NCI-H1092 treated with DMSO at 0.1 percent for 48 hours (cell line): ENCODE measurements at regions not wholly inside any gene's neighbourhood (a gene's known extent, or its start where the extent isn't known, plus 50 kb on each side); places are given as distances from the start of the nearest gene placed in this dataset.

Experiments
- DNase-seq: peaks from one replicate; lab custom pipeline; 2025; lab: John Stamatoyannopoulos, UW

DNA sequence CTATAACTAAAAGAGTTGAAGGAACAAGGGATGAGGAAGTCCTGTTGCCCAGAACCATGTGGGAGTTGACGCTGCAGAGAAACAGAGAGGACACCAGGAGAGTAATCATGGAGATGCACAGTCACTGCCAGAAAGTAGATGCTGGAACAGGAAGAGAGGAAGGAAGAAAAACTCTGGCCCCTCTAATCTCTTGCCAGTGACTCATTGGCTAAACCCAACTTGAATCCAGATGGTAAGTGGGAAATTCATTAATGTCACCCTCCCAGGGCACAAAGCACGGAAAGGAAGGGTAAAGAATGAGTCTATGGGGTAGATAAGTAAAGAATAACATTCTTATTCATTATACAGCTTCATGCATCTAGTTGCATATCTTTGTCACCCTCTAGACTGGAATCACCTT is 631.9 kb downstream of the PRELID2 start:
- DNase-seq = no peak

DNA sequence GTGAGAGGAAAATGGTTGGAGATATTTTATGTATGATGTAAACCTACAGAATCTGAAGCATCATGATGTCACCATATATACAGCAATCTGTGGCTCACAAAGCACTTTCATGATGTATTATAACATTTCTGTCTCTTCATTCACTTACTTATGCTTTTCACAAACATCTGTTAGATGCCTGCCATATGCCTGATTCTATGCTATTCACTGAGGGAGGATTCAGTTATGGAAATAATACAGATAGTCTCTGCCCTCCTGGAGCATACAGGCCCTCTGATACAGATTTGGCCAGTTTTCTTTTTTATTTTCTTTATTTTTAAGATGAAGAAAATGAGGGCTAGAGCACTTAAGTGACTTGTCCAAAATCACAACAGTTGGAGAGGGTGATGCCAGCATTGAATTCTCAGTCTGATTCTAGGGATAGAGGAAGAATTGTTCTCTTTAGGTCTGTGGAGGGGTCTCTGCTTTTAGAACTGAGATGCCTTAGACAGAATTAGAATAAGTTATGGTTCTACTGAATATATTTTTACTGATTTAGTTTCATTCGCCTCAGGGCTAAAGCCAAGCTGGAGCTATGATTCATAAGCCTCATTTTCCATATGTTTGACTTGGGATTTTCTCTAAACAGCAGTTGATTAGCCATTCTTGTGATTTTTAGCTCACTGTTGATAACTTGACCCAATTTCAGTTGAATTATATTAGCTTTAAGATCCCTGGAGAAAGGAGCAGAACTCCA is 636.4 kb downstream of the PRELID2 start:
- DNase-seq = no peak

- DNase-seq = no peak
Measured at GRCh38 chr5:145189746-145190145, 645.4 kb downstream of the PRELID2 start.

DNA sequence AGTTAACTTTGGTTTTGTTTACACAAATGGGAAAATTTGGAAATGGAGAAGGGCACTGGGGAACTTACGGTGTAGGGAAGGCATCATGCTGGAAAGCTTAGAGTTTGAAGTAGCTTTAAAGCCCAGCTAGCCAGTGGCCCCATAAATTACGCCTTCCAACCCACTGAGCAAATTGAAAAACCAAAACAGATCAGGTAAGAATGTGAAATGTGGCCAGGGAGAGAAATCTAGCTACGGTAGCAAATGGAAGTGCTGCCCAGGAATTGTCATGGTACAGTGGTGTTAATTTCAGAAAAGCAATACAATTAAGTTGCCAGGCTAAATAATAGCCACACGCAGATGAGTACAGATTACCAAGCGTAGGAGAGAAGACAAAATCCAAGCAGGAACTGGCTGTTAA is 654.8 kb downstream of the PRELID2 start:
- DNase-seq = no peak

DNA sequence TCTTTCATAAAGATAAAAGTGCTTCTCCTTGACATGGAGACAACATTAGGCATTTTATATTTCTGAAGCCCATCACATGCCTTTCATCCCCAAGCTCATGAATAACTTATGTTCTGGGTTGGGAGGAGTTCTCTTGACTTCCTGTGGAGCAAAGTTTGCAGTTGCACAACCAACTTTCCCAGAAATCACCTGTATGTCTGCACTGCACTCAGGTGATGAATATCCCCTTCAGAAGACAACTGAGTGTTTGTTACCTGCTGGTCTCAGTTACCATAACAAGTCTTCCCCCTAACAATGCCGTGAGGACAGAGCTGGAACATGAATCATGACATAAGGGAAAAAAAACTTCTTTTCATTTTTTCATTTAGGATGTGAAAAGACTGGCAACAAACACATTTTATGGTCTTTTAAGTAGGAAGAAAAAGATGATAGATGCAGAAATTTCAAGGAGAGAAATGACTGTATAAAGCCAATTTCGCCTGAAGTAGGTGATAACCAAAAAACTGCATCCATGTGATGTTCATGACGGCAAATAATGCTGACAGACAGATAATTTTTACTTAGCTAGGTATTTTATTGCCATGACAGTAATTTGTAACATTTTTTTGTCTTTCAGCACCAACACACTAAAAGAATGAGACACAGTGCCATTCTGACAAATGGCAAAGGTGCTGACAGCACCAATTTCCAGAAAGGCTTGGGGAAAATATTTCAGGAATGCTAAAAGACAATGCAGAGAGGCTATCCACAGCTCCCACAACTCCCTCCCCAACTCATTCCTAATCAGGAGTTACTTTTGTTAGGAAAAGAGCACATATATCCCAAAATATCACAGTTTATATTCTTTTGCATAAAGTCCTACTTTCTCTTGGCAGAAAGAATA is 656.3 kb downstream of the PRELID2 start:
- DNase-seq = no peak

GRCh38 chr5:145176041-145176440 is 659.1 kb downstream of the PRELID2 start:
- no peak for DNase-seq

DNA sequence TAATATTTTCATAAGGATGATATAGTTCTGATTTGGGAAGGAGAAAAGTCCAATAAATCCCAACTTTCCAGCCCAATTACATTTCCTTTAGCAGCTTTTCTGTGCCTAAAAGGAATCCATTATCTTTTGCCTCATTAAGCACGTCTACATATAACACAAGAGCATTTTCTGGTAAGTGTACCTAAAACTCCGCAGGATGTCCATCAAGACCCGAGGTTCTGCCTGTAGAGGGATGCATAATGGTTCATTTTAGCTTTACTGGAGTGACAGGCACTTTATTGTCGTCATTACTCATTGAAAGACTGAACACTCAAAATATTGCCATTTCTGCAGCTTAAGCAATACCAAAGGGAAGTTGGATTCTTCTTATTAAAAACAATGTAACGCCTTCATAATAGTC is 669.0 kb downstream of the PRELID2 start:
- DNase-seq = no peak

DNA sequence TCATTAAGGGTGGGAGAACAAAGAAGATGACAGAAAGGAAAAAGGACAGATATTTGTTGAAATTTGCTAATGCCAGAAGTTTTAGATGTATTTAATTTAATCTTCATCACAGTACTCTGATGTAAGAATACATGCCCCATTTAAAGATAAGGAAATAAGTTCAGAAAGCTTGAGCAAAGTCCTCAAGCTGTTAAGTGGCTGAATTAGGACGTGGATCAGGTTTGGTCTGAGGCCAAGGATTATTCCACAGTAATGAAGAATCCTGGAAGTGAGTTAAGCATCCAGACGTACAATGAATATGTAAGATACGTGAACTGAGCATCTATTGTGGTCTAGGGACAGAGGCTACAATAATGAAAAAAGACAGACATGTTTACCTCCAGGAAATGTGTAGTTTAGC is 671.3 kb downstream of the PRELID2 start:
- DNase-seq = no peak

DNA sequence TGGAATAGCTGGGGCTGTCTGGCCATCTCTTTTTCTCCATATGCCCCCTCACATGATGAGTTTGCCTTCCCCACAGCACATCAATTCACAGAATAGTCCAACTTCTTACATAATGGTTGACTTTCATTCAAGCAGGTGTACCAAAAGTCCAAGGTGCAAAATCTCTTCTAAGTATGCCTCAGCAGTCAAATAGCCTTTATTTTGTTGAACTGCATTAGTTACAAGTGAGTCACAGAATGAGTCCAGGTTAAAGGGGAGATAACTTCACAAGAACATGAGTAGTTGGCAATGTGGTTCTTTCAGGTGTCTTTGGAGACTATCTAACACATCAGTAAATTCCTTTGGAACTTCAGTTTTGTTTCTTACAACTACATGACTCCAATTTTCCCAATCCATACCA is 672.5 kb downstream of the PRELID2 start:
- no peak for DNase-seq

- DNase-seq = no peak
Measured at GRCh38 chr5:145161391-145161790, 673.8 kb downstream of the PRELID2 start.

GRCh38 chr5:145160679-145161078 is 674.5 kb downstream of the PRELID2 start:
- DNase-seq = no peak

DNA sequence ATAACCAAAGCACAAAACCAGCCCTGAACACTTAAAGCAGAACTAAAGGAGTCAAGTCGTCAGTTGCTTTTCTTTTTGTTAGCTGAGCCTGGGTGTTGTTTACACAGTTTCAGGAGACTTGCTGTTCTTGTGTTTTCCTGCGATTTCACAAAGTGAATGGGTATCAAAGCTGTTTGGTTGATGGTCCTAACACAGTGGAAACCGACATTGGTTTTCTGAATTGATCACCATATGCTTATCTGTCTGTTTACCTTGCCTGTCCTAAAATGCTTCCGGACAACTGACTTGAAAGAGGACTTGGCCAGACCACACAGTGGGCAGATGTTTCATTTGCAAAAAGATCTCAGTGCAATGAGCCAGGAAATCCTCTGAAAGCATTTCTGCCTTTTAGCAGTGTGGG is 676.4 kb downstream of the PRELID2 start:
- peak; percentile 27 for DNase-seq

DNA sequence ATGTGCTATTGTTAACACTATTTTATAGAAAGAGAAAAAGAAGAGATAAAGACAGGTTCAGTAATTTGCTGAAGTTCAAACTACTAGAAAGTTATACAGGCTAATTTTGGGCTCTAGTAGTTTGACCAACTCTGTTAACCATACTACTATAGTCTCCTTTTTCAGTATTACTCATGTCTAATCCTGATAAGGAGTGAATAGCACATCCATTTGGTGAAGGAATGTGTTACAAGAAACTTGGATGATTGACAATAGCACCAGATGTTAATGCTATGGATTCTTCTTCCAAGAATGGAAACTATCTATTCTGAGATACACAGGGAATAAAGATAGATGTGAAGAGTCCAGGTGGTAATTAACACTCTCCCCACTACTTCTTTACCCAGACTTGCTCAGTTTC is 677.3 kb downstream of the PRELID2 start:
- no peak for DNase-seq

- DNase-seq = no peak
Measured at GRCh38 chr5:145141534-145141933, 693.6 kb downstream of the PRELID2 start.

- DNase-seq = no peak
Measured at GRCh38 chr5:145130996-145131395, 704.1 kb downstream of the PRELID2 start.

DNA sequence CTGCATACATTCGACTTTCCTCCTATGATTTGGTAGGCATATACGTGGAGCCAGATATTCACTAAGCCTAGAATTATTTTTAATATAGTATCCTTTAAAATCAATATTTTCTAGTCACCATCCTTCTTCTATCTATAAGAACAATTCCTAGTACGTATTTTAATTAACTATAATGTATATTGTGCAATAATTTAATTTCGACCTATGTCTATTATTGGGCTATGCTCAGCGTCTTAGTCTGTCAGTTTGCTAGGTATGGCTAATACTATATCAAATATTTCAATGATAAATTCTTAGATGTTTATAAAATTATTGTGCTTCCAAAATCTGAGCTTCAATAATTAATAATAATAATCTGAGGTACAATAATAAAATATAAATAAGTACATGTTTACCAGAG is 705.3 kb downstream of the PRELID2 start:
- no peak for DNase-seq

GRCh38 chr5:145124806-145125205 is 710.3 kb downstream of the PRELID2 start:
- no peak for DNase-seq

- no peak for DNase-seq
Measured at GRCh38 chr5:145118611-145119010, 716.5 kb downstream of the PRELID2 start.

- DNase-seq = no peak
Measured at GRCh38 chr5:145118127-145118526, 717.0 kb downstream of the PRELID2 start.

- DNase-seq = no peak
Measured at GRCh38 chr5:145117285-145117684, 717.9 kb downstream of the PRELID2 start.

GRCh38 chr5:145111420-145111819 is 723.7 kb downstream of the PRELID2 start:
- DNase-seq = no peak

DNA sequence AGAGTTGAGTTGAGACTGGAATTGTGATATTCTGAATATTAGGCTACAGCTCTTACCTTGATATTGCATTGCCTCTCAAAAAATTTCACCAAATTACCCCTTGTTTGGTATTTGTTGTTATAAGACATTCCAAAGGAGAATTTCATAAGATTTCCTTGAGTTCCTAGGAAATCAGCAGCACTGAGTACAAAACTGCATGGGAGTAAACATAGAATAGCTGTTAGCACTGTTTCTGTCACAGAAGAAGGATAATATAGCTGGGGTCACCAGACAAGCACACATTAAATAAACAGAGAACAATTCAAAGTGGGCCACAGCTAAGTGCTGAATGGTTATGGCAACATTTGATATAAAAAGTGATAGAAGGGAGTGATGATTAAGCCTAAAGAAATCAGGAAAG is 724.3 kb downstream of the PRELID2 start:
- no peak for DNase-seq

DNA sequence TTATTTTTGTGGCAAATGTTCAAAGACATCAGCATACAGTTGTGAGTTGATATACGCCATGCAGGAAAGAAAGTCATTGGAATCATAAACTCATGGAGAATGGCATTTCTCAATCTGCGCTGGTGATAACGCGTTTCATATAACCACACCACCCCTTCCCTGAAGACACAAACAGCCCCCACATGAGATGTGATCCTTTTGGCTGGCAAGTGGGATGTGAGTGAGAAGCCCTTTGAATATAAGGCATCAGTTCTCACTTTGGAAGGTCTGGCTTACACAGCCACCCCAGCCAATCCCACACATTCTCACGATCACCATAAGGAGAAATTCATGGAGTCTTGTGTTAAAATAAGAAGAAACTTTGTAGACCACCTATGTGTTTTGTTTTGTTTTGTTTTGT is 725.0 kb downstream of the PRELID2 start:
- no peak for DNase-seq
